ENCODE measurements at regions not wholly inside any gene's neighbourhood (a gene's known extent, or its start where the extent isn't known, plus 50 kb on each side); places are given as distances from the start of the nearest gene placed in this dataset.

GRCh38 chr7:124208642-124209041 is 175.8 kb upstream of the TMEM229A start:
- H3K4me3 ChIP-seq (ENCODE audit: low read depth, low read length), result no peak overlapping the region
- no peak for DNase-seq (ENCODE audit: low read depth, low spot score)
- ChIA-PET CTCF (no interaction called here), POLR2A (no interaction called here)
- TF ChIP-seq, protein P1, sequence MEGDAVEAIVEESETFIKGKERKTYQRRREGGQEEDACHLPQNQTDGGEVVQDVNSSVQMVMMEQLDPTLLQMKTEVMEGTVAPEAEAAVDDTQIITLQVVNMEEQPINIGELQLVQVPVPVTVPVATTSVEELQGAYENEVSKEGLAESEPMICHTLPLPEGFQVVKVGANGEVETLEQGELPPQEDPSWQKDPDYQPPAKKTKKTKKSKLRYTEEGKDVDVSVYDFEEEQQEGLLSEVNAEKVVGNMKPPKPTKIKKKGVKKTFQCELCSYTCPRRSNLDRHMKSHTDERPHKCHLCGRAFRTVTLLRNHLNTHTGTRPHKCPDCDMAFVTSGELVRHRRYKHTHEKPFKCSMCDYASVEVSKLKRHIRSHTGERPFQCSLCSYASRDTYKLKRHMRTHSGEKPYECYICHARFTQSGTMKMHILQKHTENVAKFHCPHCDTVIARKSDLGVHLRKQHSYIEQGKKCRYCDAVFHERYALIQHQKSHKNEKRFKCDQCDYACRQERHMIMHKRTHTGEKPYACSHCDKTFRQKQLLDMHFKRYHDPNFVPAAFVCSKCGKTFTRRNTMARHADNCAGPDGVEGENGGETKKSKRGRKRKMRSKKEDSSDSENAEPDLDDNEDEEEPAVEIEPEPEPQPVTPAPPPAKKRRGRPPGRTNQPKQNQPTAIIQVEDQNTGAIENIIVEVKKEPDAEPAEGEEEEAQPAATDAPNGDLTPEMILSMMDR (IDR thresholded peaks at IDR 0.05; ENCODE audit: insufficient read depth, low read length, missing control alignments), result no peak

GRCh38 chr7:124208173-124208572 is 175.3 kb upstream of the TMEM229A start:
- ChIA-PET CTCF (no interaction called here), POLR2A (no interaction called here)
- DNase-seq (ENCODE audit: low read depth, low spot score), result no peak
- H3K4me3 ChIP-seq (ENCODE audit: low read depth, low read length), result no peak overlapping the region
- TF ChIP-seq, protein P1 (IDR thresholded peaks at IDR 0.05; ENCODE audit: insufficient read depth, low read length, missing control alignments), result no peak

DNA sequence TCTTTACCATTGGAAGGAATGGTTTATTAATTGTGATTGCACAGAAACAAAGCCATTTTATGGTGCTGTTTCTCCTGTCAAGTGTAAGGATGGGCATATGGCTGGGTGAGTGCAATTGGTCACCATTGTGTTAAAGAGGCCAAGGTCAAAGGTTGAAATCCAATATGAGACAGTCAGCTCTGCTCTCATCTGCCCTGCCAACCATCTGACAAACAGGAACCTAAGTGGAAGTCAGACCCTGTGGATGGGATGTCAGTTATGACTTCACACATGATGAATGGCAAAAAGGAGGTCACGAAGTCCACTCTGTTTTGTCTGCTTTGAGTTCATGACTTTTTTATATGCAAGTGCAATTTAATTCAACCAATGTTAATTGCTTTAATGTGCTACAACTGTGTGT is 172.7 kb upstream of the TMEM229A start:
- DNase-seq (ENCODE audit: low read depth, low spot score), result no peak
- TF ChIP-seq, protein P1 (IDR thresholded peaks at IDR 0.05; ENCODE audit: insufficient read depth, low read length, missing control alignments), result no peak
- POLR2A ChIA-PET, result no interaction called here
- no peak overlapping the region for H3K4me3 ChIP-seq (ENCODE audit: low read depth, low read length)
- CTCF ChIA-PET, result no interaction called here

DNA sequence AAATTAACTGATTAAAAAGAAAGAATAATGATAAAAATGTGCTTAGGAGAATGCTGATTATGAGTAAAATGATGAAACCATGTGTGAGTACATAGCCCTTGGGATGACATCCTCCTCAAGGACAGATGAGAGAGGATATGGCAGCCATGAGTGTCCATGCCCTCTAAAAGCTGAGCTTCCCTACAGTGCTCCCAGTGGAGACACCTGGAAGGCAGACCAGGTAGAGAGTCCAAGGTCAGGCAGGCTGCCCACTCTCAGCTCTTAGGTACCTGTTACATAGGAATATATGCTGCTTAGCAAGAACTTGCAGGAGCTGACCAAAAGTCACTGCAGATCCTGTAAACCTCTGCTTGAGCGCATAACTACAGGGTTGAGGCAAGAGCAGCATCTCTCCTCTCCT is 169.7 kb upstream of the TMEM229A start:
- no peak overlapping the region for H3K4me3 ChIP-seq (ENCODE audit: low read depth, low read length)
- CTCF ChIA-PET, result no interaction called here
- POLR2A ChIA-PET, result no interaction called here
- no peak for DNase-seq (ENCODE audit: low read depth, low spot score)
- TF ChIP-seq, protein P1 (IDR thresholded peaks at IDR 0.05; ENCODE audit: insufficient read depth, low read length, missing control alignments), result no peak

- DNase-seq (ENCODE audit: low read depth, low spot score), result no peak
- POLR2A ChIA-PET, result no interaction called here
- TF ChIP-seq, protein P1 (IDR thresholded peaks at IDR 0.05; ENCODE audit: insufficient read depth, low read length, missing control alignments), result no peak
- H3K4me3 ChIP-seq (ENCODE audit: low read depth, low read length), result no peak overlapping the region
- CTCF ChIA-PET, result no interaction called here
Observed at GRCh38 chr7:124201768-124202349, 169.0 kb upstream of the TMEM229A start.

DNA sequence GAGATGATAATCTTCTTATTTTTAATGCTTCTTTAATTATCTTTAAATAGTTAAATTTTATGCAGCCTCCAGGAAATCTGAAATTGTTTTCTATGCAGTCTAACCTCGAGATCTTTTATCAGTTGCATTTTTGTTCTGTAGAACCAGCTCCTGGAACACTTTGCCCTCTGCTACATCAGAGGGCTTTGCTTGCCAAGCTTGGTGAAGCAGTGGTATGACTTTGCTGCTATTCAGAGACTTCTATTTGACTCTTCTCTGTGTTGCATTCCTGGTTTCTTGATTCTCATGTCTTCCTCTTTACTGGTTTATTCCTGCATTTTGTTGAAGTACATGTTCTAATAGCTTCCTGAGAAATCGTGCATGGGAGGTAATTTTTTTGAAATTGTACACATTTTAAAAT is 163.7 kb upstream of the TMEM229A start:
- ChIA-PET POLR2A (no interaction called here), CTCF (no interaction called here)
- H3K4me3 ChIP-seq (ENCODE audit: low read depth, low read length), result no peak overlapping the region
- TF ChIP-seq, protein P1 (IDR thresholded peaks at IDR 0.05; ENCODE audit: insufficient read depth, low read length, missing control alignments), result no peak
- DNase-seq (ENCODE audit: low read depth, low spot score), result no peak

All from AG04449 (cell line).